GM13977 (cell line): ENCODE measurements at regions not wholly inside any gene's neighbourhood (a gene's known extent, or its start where the extent isn't known, plus 50 kb on each side); places are given as distances from the start of the nearest gene placed in this dataset.

Experiments used
- DNase-seq: peaks from one replicate; pipeline ENCODE4 v3.0.0; 2012; ENCODE audit warnings: low spot score
- CTCF ChIP-seq: IDR thresholded peaks from 2 replicates; pipeline ENCODE4 v1.5.1; 2012; ENCODE audit warnings: mild to moderate bottlenecking, control low read depth; ENCODE audit not compliant: insufficient read depth; ENCODE audit errors: extremely low read depth, missing control alignments
- in situ Hi-C: fragments of 300-500 bp; cut with MboI; formaldehyde crosslinking; loops from one replicate; pipeline ENCODE4 v1.12.0; 2022; ENCODE audit warnings: low sequenced_read_pairs, low pct_unique_long_range_greater_than_20kb, mixed read lengths, inconsistent platforms; ENCODE audit not compliant: unreplicated experiment

- in situ Hi-C loops: no loop called here
- no peak for TF ChIP-seq CTCF
- no peak for DNase-seq
Observed at GRCh38 chr1:43044572-43045361, 86.1 kb upstream of the SLC2A1 start.

GRCh38 chr1:43043695-43044094 is 85.0 kb upstream of the SLC2A1 start:
- DNase-seq: no peak
- no peak for TF ChIP-seq CTCF
- in situ Hi-C loops: no loop called here

- TF ChIP-seq CTCF: no peak
- in situ Hi-C loops: no loop called here
- DNase-seq: no peak
Observed at GRCh38 chr1:43042773-43043457, 84.2 kb upstream of the SLC2A1 start.

- no peak for DNase-seq
- in situ Hi-C loops: no loop called here
- TF ChIP-seq CTCF: no peak
Observed at GRCh38 chr1:43042127-43042526, 83.5 kb upstream of the SLC2A1 start.

- TF ChIP-seq CTCF: no peak
- no peak for DNase-seq
- in situ Hi-C loops: no loop called here
Observed at GRCh38 chr1:43041591-43041990, 82.9 kb upstream of the SLC2A1 start.

GRCh38 chr1:43039228-43040055 is 80.8 kb upstream of the SLC2A1 start:
- no peak for TF ChIP-seq CTCF
- in situ Hi-C loops: no loop called here

More at GRCh38 chr1:43039228-43040055, 80.8 kb upstream of the SLC2A1 start:
- DNase-seq: no peak
